ENCODE measurements at regions not wholly inside any gene's neighbourhood (a gene's known extent, or its start where the extent isn't known, plus 50 kb on each side); places are given as distances from the start of the nearest gene placed in this dataset.
A peak's percentile ranks its signal among the peaks of the same experiment; 100 is the strongest.

- FAIRE-seq (no peak), DNase-seq (ENCODE audit: insufficient read length, low spot score) (no peak)
- TF ChIP-seq POLR2A (IDR thresholded peaks at IDR 0.05; ENCODE audit: low read depth, low read length): no peak
Measured at GRCh38 chr18:22013993-22014392, 155.4 kb upstream of the GATA6 start.

DNA sequence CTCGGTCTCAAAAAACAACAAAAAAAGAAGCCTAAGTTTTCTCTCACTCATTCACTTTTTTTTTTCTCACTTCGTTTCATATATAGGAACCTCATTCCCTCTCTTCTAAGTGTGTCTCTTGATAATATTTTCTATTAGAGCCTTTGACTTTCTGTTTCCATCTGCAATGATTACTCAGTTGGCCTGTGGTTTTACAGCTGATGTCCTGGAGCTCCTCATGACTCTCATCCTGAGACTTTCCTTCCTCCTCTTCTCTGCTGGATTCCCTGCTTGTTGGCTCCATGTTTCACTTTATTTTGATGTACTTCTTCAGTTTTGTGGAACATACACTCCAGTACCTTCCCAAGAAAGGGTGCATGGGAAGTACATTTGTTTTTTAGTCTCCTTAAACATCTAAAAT lies 154.2 kb upstream of the GATA6 start:
- TF ChIP-seq POLR2A (IDR thresholded peaks at IDR 0.05; ENCODE audit: low read depth, low read length): no peak
- DNase-seq (ENCODE audit: insufficient read length, low spot score) (no peak), FAIRE-seq (no peak)

GRCh38 chr18:22018366-22018765 lies 151.0 kb upstream of the GATA6 start:
- DNase-seq (ENCODE audit: insufficient read length, low spot score) (no peak), FAIRE-seq (no peak)
- TF ChIP-seq POLR2A (IDR thresholded peaks at IDR 0.05; ENCODE audit: low read depth, low read length): no peak

- FAIRE-seq (no peak), DNase-seq (ENCODE audit: insufficient read length, low spot score) (no peak)
- no peak for TF ChIP-seq POLR2A (IDR thresholded peaks at IDR 0.05; ENCODE audit: low read depth, low read length)
Measured at GRCh38 chr18:22019193-22019592, 150.2 kb upstream of the GATA6 start.

DNA sequence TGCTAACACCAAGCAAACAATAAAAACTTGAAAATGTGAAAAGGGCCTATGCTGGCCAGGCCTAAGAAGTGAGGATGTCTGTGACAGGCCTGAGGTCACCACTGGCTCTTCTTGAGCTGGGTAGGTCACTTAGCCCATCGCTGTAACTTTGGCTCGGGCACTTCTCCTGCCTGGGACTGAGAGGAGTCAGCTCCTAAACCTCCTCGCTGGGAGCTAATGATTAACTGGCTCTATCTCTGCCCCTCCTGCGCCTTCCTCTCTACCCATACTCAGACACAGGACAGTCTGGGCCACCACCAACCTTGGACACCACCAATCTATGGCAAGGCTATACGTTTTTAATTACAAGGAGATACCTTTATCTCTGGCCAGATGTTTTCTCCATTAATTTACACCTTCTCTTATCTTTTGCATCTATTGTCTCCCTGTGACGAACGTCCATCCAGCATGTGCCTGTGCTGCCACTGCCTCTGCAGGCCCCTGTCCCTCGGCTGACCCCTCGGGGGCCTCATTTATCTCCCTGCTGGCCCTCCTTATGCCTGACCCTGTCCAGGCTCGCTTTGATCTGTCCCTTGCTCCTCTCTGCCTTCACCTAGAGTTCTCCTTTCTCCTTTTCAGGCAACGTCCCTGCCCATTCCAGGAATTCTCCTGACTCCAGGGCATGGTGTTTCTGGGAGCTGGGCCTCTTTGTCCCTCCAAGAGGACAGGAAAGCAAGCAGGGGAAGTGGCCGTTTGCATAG lies 149.1 kb upstream of the GATA6 start:
- no peak for FAIRE-seq
- DNase-seq (ENCODE audit: insufficient read length, low spot score): no peak
- TF ChIP-seq POLR2A (IDR thresholded peaks at IDR 0.05; ENCODE audit: low read depth, low read length): no peak

GRCh38 chr18:22020867-22021370 lies 148.5 kb upstream of the GATA6 start:
- DNase-seq (ENCODE audit: insufficient read length, low spot score) (no peak), FAIRE-seq (no peak)
- TF ChIP-seq POLR2A (IDR thresholded peaks at IDR 0.05; ENCODE audit: low read depth, low read length): no peak

DNA sequence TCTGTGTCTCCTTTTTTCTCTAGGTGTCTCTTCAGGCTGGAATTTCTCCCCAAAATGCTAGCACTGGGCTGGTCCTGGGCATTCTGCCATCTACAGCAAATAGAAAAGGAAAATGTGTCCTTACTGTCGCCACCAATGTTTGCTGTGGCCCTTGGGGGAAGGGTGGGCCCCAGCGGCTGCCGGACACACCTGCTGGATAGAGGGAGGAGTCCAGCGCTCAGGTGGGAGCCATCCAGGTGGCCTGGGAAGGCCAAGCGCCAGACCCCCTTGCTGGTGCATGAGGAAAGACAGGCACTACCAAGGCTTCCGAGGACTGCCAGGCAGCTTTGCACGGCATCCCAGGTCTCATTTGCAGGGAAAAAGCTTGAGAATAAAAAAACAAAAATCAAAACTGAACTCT lies 147.7 kb upstream of the GATA6 start:
- TF ChIP-seq POLR2A (IDR thresholded peaks at IDR 0.05; ENCODE audit: low read depth, low read length): no peak
- FAIRE-seq: no peak
- DNase-seq (ENCODE audit: insufficient read length, low spot score): no peak

DNA sequence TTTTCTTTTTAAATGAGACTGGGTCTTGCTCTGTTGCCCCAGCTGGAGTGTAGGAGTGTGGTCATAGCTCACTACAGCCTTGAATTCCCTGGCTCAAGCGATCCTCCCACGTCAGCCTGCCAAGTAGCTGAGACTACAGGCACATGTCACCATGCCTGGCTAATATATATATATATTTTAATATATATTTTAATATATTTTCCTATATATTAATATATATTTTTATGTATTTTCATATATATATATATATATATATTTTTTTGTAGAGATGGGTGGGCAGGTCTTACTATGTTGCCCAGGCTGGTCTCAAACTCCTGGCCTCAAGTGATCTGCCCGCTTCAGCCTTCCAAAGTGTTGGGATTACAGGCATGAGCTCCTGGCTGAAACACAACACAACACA lies 144.5 kb upstream of the GATA6 start:
- TF ChIP-seq POLR2A (IDR thresholded peaks at IDR 0.05; ENCODE audit: low read depth, low read length): no peak
- FAIRE-seq: no peak
- DNase-seq (ENCODE audit: insufficient read length, low spot score): no peak

GRCh38 chr18:22026362-22026761 lies 143.0 kb upstream of the GATA6 start:
- FAIRE-seq (no peak), DNase-seq (ENCODE audit: insufficient read length, low spot score) (no peak)
- no peak for TF ChIP-seq POLR2A (IDR thresholded peaks at IDR 0.05; ENCODE audit: low read depth, low read length)

DNA sequence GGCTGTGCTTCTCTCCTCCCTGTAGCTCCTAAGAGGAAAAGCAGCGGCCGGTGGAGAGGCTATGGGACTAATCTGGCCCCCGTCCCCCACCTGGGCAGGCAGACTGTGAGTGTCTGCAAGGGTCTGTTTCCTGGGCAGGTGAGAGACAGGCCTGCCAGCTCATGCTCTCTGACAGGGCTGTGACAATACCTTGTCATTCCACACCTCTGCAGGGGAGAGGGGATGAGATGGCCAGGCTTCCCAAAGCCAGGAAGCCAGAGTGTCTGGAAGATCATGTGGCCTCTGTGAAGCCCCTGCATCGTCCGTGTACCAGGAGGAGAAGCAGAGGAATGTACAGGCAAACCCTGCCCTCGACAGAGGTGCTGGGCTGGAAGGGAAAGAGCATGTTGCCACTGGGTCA lies 142.5 kb upstream of the GATA6 start:
- FAIRE-seq: no peak
- no peak for DNase-seq (ENCODE audit: insufficient read length, low spot score)

DNA sequence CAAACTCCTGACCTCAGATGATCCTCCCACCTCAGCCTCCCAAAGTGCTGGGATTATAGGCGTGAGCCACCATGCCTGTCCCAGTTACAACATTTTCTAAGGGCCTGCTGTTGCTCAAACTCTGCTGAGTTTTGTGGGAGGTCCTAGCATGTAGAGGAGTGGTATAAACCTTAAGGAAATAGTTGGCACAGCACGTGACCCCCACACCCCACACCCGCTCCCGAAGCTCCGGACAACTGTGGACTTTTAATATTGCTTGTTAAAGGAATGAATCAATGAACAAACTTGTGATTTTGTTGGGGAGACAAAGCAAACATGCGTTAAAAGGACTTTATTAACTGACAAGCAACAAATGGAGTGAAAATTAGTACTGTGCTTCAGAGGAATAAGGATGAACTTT lies 137.8 kb upstream of the GATA6 start:
- DNase-seq (ENCODE audit: insufficient read length, low spot score): no peak
- no peak for FAIRE-seq
- TF ChIP-seq POLR2A (IDR thresholded peaks at IDR 0.05; ENCODE audit: low read depth, low read length): no peak

More for the DNA sequence above, 142.5 kb upstream of the GATA6 start:
- no peak for TF ChIP-seq POLR2A (IDR thresholded peaks at IDR 0.05; ENCODE audit: low read depth, low read length)

- DNase-seq (ENCODE audit: insufficient read length, low spot score): peak; percentile 65
- peak; percentile 95 for FAIRE-seq
- TF ChIP-seq POLR2A (IDR thresholded peaks at IDR 0.05; ENCODE audit: low read depth, low read length): no peak
Measured at GRCh38 chr18:22032392-22032961, 136.9 kb upstream of the GATA6 start.

DNA sequence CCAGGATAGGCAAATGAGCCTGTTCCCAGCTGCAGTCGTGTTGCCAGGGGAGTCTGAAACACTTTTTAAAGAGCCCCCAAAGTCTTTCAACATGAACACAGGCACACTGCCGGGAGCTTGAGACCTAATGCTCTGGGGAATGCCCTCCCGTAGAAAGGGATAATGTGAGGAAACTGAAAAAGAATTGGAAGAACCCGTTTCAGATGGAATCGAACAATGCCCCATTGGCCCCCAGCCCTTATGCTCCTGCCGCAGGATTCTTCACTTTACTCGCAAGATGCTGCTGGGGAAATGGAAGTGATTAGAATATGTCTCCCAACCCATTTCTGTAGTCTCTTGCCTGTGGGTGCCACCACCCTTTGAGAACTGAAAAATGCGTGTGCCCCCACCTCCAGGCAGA lies 136.3 kb upstream of the GATA6 start:
- DNase-seq (ENCODE audit: insufficient read length, low spot score): no peak
- TF ChIP-seq POLR2A (IDR thresholded peaks at IDR 0.05; ENCODE audit: low read depth, low read length): no peak
- no peak for FAIRE-seq

- FAIRE-seq: no peak
- DNase-seq (ENCODE audit: insufficient read length, low spot score): no peak
- no peak for TF ChIP-seq POLR2A (IDR thresholded peaks at IDR 0.05; ENCODE audit: low read depth, low read length)
Measured at GRCh38 chr18:22034276-22034675, 135.1 kb upstream of the GATA6 start.

DNA sequence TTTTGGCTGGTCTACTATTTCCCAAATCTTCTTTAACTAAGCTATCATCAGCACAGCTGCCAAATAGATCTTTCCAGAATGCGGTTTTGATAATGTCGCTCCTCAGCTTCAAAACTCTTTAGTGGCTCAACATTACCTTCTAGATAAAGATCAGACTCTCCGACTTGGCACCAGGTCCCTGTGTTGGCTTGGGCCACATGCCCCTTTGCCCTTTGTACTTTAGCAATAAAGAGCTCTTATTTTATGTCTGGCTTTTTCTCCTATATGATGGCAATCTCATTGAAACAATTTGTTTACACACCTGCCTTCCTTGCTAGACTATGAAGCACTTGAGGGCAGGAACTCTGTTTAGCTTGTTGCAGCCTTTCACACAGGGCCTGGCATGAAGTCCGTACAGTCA lies 128.9 kb upstream of the GATA6 start:
- no peak for FAIRE-seq
- TF ChIP-seq POLR2A (IDR thresholded peaks at IDR 0.05; ENCODE audit: low read depth, low read length): no peak
- no peak for DNase-seq (ENCODE audit: insufficient read length, low spot score)
